HCT116 (cell line): ENCODE measurements at regions not wholly inside any gene's neighbourhood (a gene's known extent, or its start where the extent isn't known, plus 50 kb on each side); places are given as distances from the start of the nearest gene placed in this dataset.

ENCODE experiments used
- ATAC-seq: fragments of 200-7000 bp; cut with Tn5 transposase; 2 replicates; pipeline ENCODE4 v1.9.1; 2020; ENCODE audit warnings: mild to moderate bottlenecking, moderate library complexity
- BruUV-seq: library from RNA; stranded (reverse); fragments of 400-500 nt; replicated peaks from 2 replicates; lab custom pipeline; 2021; lab: Mats Ljungman, UMichigan
- CTCF ChIA-PET: fragments of 300-600 bp; sonication (Branson Sonifier 250); formaldehyde crosslinking; loops from one replicate; lab custom pipeline; 2021; ENCODE audit warnings: antibody characterized with exemption; lab: Charles Lee
- POLR2A ChIA-PET: fragments of 300-600, 350-600 bp; sonication (Branson Sonifier 250); formaldehyde crosslinking; loops from one replicate; lab custom pipeline; 2021; ENCODE audit warnings: antibody characterized with exemption; lab: Charles Lee
- RAD21 ChIA-PET, 2 experiments: fragments of 300-600 bp; sonication (Branson Sonifier 250); formaldehyde crosslinking; loops; one replicate each; lab custom pipeline; 2023; ENCODE audit warnings: low total read pairs in 2 of 2; ENCODE audit not compliant: uncharacterized antibody in 2 of 2, unreplicated experiment in 2 of 2, low non-redundant PET in 1 of 2; lab: Charles Lee
- DNase-seq: peaks from one replicate; pipeline ENCODE4 v3.0.0-alpha.2; 2010; ENCODE audit warnings: low read depth, low spot score
- H2AFZ ChIP-seq: fragments of 200-600 bp; shearing (Covaris generic), sonication (generic); 2 replicates; pipeline ENCODE4 v1.6.1; 2017; ENCODE audit warnings: low read depth, mixed run types, mixed read lengths, antibody characterized with exemption, low read length; ENCODE audit not compliant: poor library complexity, severe bottlenecking
- H3K27ac ChIP-seq: 2 replicates; pipeline ENCODE4 v1.5.1; 2012; ENCODE audit warnings: low read depth, low read length
- H3K27me3 ChIP-seq: fragments of 200-600 bp; sonication (generic); 2 replicates; pipeline ENCODE4 v1.6.1; 2016; ENCODE audit warnings: mixed run types, low read length, mixed read lengths; ENCODE audit not compliant: insufficient read depth
- H3K36me3 ChIP-seq, 2 experiments: fragments of 200-500 bp in 1 of 2; fragments of 200-600 bp in 1 of 2; sonication (Bioruptor generic) in 1 of 2; sonication (generic) in 1 of 2; 2 replicates each; pipeline versions ENCODE4 v1.5.1 to v1.6.1; 2014 to 2016; ENCODE audit warnings: low read length in 2 of 2, inconsistent platforms in 1 of 2, mixed read lengths in 1 of 2, mixed run types in 1 of 2; ENCODE audit not compliant: insufficient read depth in 2 of 2, control insufficient read depth in 1 of 2
- H3K4me1 ChIP-seq, 2 experiments: fragments of 200-600 bp in 1 of 2; sonication (generic) in 1 of 2; 2 replicates each; pipeline versions ENCODE4 v1.5.1 to v1.6.1; 2012 to 2017; ENCODE audit warnings: low read length in 2 of 2, inconsistent platforms in 1 of 2, mild to moderate bottlenecking in 1 of 2, mixed read lengths in 1 of 2, mixed run types in 1 of 2, moderate library complexity in 1 of 2; ENCODE audit not compliant: insufficient read depth in 2 of 2, control insufficient read depth in 1 of 2
- H3K4me2 ChIP-seq: fragments of 200-600 bp; sonication (generic); 2 replicates; pipeline ENCODE4 v1.6.1; 2017; ENCODE audit warnings: mixed run types, low read length, mixed read lengths
- H3K4me3 ChIP-seq, 2 experiments: fragments of 200-600 bp in 1 of 2; sonication (generic) in 1 of 2; replicated peaks in 1 of 2; 2 replicates each; pipeline ENCODE4 v1.5.1; 2011 to 2016; ENCODE audit warnings: low read length in 2 of 2, control low read depth in 1 of 2, low read depth in 1 of 2, mild to moderate bottlenecking in 1 of 2, mixed read lengths in 1 of 2, mixed run types in 1 of 2
- H3K79me2 ChIP-seq: fragments of 200-600 bp; sonication (generic); 2 replicates; pipeline ENCODE4 v1.6.1; 2017; ENCODE audit warnings: mild to moderate bottlenecking, mixed run types, low read length, moderate library complexity, mixed read lengths; ENCODE audit not compliant: insufficient read depth
- H3K9ac ChIP-seq: fragments of 200-600 bp; sonication (generic); 2 replicates; pipeline ENCODE4 v1.6.1; 2016; ENCODE audit warnings: low read length, mixed read lengths
- H3K9me2 ChIP-seq: fragments of 200-600 bp; sonication (generic), shearing (Covaris generic); 2 replicates; pipeline ENCODE4 v1.6.1; 2017; ENCODE audit warnings: mixed run types, mild to moderate bottlenecking, moderate library complexity; ENCODE audit not compliant: insufficient read depth
- H3K9me3 ChIP-seq, 2 experiments: fragments of 200-500 bp in 1 of 2; fragments of 200-600 bp in 1 of 2; sonication (Bioruptor generic) in 1 of 2; sonication (generic) in 1 of 2; 2 replicates each; pipeline ENCODE4 v1.6.1; 2014 to 2017; ENCODE audit warnings: low read length in 2 of 2, mixed read lengths in 2 of 2, inconsistent platforms in 1 of 2, low read depth in 1 of 2, mild to moderate bottlenecking in 1 of 2, mixed run types in 1 of 2, moderate library complexity in 1 of 2; ENCODE audit not compliant: control insufficient read depth in 1 of 2, insufficient read depth in 1 of 2
- H4K20me1 ChIP-seq: fragments of 200-600 bp; sonication (generic), shearing (Covaris generic); 2 replicates; pipeline ENCODE4 v1.6.1; 2017; ENCODE audit warnings: mixed run types, mild to moderate bottlenecking, moderate library complexity; ENCODE audit not compliant: insufficient read depth
- CBX3 ChIP-seq: IDR thresholded peaks from 2 replicates; pipeline ENCODE4 v1.6.1; 2012; ENCODE audit warnings: low read depth
- CEBPB ChIP-seq: IDR thresholded peaks from 2 replicates; pipeline ENCODE4 v1.6.1; 2012; ENCODE audit warnings: low read depth
- EGR1 ChIP-seq: IDR thresholded peaks from 2 replicates; pipeline ENCODE4 v1.6.1; 2012; ENCODE audit warnings: low read depth
- ELF1 ChIP-seq: IDR thresholded peaks from 2 replicates; pipeline ENCODE4 v1.6.1; 2012; ENCODE audit warnings: low read depth, borderline replicate concordance
- EZH2 ChIP-seq: fragments of 200-600 bp; sonication (generic); IDR thresholded peaks from 2 replicates; pipeline ENCODE4 v1.6.1; 2017; ENCODE audit warnings: antibody characterized with exemption, mixed run types
- JUND ChIP-seq: IDR thresholded peaks from 2 replicates; pipeline ENCODE4 v1.6.1; 2012
- POLR2A ChIP-seq: IDR thresholded peaks from 2 replicates; pipeline ENCODE4 v1.7.0; 2011; ENCODE audit warnings: borderline replicate concordance; ENCODE audit not compliant: insufficient read depth, insufficient read length; ENCODE audit errors: extremely low read depth
- POLR2AphosphoS5 ChIP-seq: IDR thresholded peaks from 2 replicates; pipeline ENCODE4 v1.6.1; 2011; ENCODE audit warnings: mild to moderate bottlenecking, low read depth, low read length, moderate library complexity
- REST ChIP-seq: IDR thresholded peaks from 2 replicates; pipeline ENCODE4 v1.6.1; 2012; ENCODE audit warnings: low read depth
- SIN3A ChIP-seq: IDR thresholded peaks from 2 replicates; pipeline ENCODE4 v1.6.1; 2012; ENCODE audit warnings: low read depth
- SRF ChIP-seq: IDR thresholded peaks from 2 replicates; pipeline ENCODE4 v1.6.1; 2012; ENCODE audit warnings: low read depth
- TCF7L2 ChIP-seq: IDR thresholded peaks from 2 replicates; pipeline ENCODE4 v1.7.0; 2011; ENCODE audit warnings: borderline replicate concordance, inconsistent platforms; ENCODE audit not compliant: insufficient read depth, insufficient read length; ENCODE audit errors: extremely low read depth
- intact Hi-C: fragments of 100-400 bp; cut with micrococcal nuclease; formaldehyde crosslinking; loops from 2 replicates; pipeline ENCODE4 v1.10.0; 2022
- TF ChIP-seq, protein P1 (sequence below): IDR thresholded peaks from 2 replicates; pipeline ENCODE4 v1.6.1; 2012
- TF ChIP-seq, protein P2 (sequence below): IDR thresholded peaks from 2 replicates; pipeline ENCODE4 v1.6.1; 2012
- TF ChIP-seq, protein P3 (sequence below): IDR thresholded peaks from 2 replicates; pipeline ENCODE4 v1.6.1; 2011; ENCODE audit warnings: mild to moderate bottlenecking, low read length, moderate library complexity; ENCODE audit not compliant: insufficient replicate concordance; ENCODE audit errors: extremely low read depth

GRCh38 chr5:158033724-158034123, 174.8 kb upstream of the CLINT1 start (continued):
- no peak for TF ChIP-seq REST
- TF ChIP-seq SRF: no peak
- no peak for TF ChIP-seq ELF1
- TF ChIP-seq POLR2AphosphoS5: no peak
- TF ChIP-seq, protein P1, sequence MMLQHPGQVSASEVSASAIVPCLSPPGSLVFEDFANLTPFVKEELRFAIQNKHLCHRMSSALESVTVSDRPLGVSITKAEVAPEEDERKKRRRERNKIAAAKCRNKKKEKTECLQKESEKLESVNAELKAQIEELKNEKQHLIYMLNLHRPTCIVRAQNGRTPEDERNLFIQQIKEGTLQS: no peak
- TF ChIP-seq, protein P2, sequence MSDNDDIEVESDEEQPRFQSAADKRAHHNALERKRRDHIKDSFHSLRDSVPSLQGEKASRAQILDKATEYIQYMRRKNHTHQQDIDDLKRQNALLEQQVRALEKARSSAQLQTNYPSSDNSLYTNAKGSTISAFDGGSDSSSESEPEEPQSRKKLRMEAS: no peak
- TF ChIP-seq EGR1: no peak
- TF ChIP-seq TCF7L2: no peak

DNA sequence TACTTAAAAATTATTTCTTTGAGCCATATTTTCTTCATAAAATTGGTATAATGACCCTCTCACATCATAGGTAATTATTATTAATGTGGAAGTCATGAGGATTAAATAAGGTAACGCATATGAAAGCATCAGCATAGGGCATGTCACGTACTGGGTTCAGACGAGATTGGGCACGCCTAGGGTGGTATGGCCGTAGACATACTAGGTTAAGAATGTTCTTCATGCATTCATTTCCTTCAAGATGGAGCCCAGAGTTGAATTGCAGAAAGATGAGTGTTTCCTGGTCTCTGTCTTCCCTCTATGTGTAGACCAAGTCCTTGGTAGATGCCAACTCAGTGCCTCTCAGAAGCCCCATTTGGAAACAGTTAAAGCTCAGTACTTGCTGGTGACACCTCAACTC, 174.1 kb upstream of the CLINT1 start:
- Histone ChIP-seq H3K4me3 (no peak overlapping the region), H2AFZ (no peak overlapping the region), H3K4me1 (no peaks in the 10 kb centered on the region), H3K4me2 (no peak overlapping the region), H3K9ac (no peak overlapping the region), H3K27me3 (peaks cover 10% of the 10 kb centered on the region; the same call in 1 of the 2 replicates), H3K9me2 (no peaks in the 10 kb centered on the region), H3K79me2 (no peaks in the 10 kb centered on the region), H3K9me3 (peaks cover 0 to 3% of the 10 kb centered on the region in 2 experiments; a peak in 1 of 4 replicates), H3K27ac (no peak overlapping the region), H4K20me1 (no peaks in the 10 kb centered on the region), H3K36me3 (no peaks in the 10 kb centered on the region)
- POLR2A ChIA-PET: no interaction called here
- CTCF ChIA-PET: no interaction called here
- BruUV-seq: no TSS peak
- ATAC-seq (no peak), DNase-seq (no peak)
- RAD21 ChIA-PET: no interaction called here
- intact Hi-C loops: no loop called here
- no peak for TF ChIP-seq POLR2A
- TF ChIP-seq EGR1: no peak
- TF ChIP-seq, protein P2: no peak
- no peak for TF ChIP-seq CEBPB
- TF ChIP-seq, protein P3, sequence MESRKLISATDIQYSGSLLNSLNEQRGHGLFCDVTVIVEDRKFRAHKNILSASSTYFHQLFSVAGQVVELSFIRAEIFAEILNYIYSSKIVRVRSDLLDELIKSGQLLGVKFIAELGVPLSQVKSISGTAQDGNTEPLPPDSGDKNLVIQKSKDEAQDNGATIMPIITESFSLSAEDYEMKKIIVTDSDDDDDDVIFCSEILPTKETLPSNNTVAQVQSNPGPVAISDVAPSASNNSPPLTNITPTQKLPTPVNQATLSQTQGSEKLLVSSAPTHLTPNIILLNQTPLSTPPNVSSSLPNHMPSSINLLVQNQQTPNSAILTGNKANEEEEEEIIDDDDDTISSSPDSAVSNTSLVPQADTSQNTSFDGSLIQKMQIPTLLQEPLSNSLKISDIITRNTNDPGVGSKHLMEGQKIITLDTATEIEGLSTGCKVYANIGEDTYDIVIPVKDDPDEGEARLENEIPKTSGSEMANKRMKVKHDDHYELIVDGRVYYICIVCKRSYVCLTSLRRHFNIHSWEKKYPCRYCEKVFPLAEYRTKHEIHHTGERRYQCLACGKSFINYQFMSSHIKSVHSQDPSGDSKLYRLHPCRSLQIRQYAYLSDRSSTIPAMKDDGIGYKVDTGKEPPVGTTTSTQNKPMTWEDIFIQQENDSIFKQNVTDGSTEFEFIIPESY: no peak
- TF ChIP-seq POLR2AphosphoS5: no peak
- no peak for TF ChIP-seq EZH2
- TF ChIP-seq SIN3A: no peak
- no peak for TF ChIP-seq REST
- no peak for TF ChIP-seq JUND
- TF ChIP-seq CBX3: no peak
- TF ChIP-seq TCF7L2: no peak
- no peak for TF ChIP-seq ELF1
- TF ChIP-seq SRF: no peak
